Spleen (tissue), 7 donors: ENCODE measurements at regions not wholly inside any gene's neighbourhood (a gene's known extent, or its start where the extent isn't known, plus 50 kb on each side); places are given as distances from the start of the nearest gene placed in this dataset.

Source experiments
- POLR2A ChIP-seq, 3 donors: fragments of 450-650 bp; IDR thresholded peaks; one replicate each; pipeline ENCODE4 v1.5.1; 2017; ENCODE audit warnings: antibody characterized with exemption in 3 of 3, mild to moderate bottlenecking in 1 of 3
- TF ChIP-seq, protein P1 (sequence below), 11 experiments: fragments of 200-600 bp in 7 of 11; fragments of 450-650 bp in 4 of 11; sonication (generic) in 4 of 11; IDR thresholded peaks in 8 of 11; conservative IDR thresholded peaks in 3 of 11; 1 replicate in 7 of 11; 2 replicates in 4 of 11; pipeline versions ENCODE4 v1.4.0 to v1.8.0; 2016 to 2021; ENCODE audit warnings: antibody characterized with exemption in 11 of 11, inconsistent platforms in 4 of 11, mild to moderate bottlenecking in 1 of 11
- donor health status: DM: no; HTN: no; CAD: no; lungs with moderate emphysema.
- donor health status: DM: no; HTN: no; CAD: no.
- donor health status: DM: no; HTN: no; CAD: no.

DNA sequence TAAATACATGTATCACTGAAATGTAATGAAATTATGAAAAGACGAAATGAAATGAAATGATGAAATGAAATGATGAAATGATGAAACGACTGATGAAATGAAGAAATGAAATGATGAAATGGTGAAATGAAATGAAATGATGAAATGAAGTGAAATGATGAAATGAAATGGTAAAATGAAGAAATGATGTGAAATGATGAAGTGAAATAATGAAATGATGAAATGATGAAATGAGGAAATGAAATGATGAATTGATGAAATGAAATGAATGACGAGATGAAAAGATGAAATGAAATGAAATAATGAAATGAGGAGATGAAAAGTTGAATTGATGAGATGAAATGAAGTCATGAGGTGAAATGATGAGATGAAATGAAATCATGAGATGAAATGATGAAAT is 594.7 kb downstream of the TP53TG3F start:
- no peak for TF ChIP-seq POLR2A (IDR thresholded peaks at IDR 0.05)
- TF ChIP-seq, protein P1, sequence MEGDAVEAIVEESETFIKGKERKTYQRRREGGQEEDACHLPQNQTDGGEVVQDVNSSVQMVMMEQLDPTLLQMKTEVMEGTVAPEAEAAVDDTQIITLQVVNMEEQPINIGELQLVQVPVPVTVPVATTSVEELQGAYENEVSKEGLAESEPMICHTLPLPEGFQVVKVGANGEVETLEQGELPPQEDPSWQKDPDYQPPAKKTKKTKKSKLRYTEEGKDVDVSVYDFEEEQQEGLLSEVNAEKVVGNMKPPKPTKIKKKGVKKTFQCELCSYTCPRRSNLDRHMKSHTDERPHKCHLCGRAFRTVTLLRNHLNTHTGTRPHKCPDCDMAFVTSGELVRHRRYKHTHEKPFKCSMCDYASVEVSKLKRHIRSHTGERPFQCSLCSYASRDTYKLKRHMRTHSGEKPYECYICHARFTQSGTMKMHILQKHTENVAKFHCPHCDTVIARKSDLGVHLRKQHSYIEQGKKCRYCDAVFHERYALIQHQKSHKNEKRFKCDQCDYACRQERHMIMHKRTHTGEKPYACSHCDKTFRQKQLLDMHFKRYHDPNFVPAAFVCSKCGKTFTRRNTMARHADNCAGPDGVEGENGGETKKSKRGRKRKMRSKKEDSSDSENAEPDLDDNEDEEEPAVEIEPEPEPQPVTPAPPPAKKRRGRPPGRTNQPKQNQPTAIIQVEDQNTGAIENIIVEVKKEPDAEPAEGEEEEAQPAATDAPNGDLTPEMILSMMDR (IDR thresholded peaks at IDR 0.05 in 8 of 11, conservative IDR thresholded peaks at IDR 0.05 in 3 of 11), result no peak
